Osteoblast (primary cell): ENCODE measurements at regions not wholly inside any gene's neighbourhood (a gene's known extent, or its start where the extent isn't known, plus 50 kb on each side); places are given as distances from the start of the nearest gene placed in this dataset.

Experiments
- DNase-seq: peaks from one replicate; pipeline ENCODE4 v3.0.0; 2011; ENCODE audit warnings: low spot score, mixed read lengths; ENCODE audit not compliant: insufficient read length; ENCODE audit errors: missing footprints
- H2AFZ ChIP-seq: 2 replicates; pipeline ENCODE4 v1.6.0; 2011; ENCODE audit warnings: mild to moderate bottlenecking, low read length
- H3K27ac ChIP-seq: 2 replicates; pipeline ENCODE4 v1.5.1; 2011; ENCODE audit warnings: mild to moderate bottlenecking, low read depth, low read length, moderate library complexity
- H3K27me3 ChIP-seq: 2 replicates; pipeline ENCODE4 v1.6.0; 2012; ENCODE audit warnings: mild to moderate bottlenecking, control low read depth, inconsistent platforms, low read length, moderate library complexity; ENCODE audit not compliant: insufficient read depth
- H3K36me3 ChIP-seq: 2 replicates; pipeline ENCODE4 v1.5.1; 2011; ENCODE audit warnings: mild to moderate bottlenecking, low read length, control low read depth, moderate library complexity; ENCODE audit not compliant: insufficient read depth
- H3K4me1 ChIP-seq: 2 replicates; pipeline ENCODE4 v1.5.1; 2011; ENCODE audit warnings: mild to moderate bottlenecking, low read length, control low read depth, moderate library complexity; ENCODE audit not compliant: insufficient read depth
- H3K4me2 ChIP-seq: 2 replicates; pipeline ENCODE4 v1.6.0; 2011; ENCODE audit warnings: mild to moderate bottlenecking, low read length; ENCODE audit not compliant: insufficient read depth
- H3K4me3 ChIP-seq: fragments of 200-600 bp; sonication (generic); 3 replicates; pipeline ENCODE4 v1.5.1; 2012; ENCODE audit warnings: mild to moderate bottlenecking, low read length, inconsistent platforms; ENCODE audit not compliant: insufficient read depth
- H3K79me2 ChIP-seq: 2 replicates; pipeline ENCODE4 v1.6.0; 2012; ENCODE audit warnings: mild to moderate bottlenecking, low read length, control low read depth, inconsistent platforms; ENCODE audit not compliant: insufficient read depth
- H3K9me3 ChIP-seq: 2 replicates; pipeline ENCODE4 v1.5.1; 2011; ENCODE audit warnings: low read depth, low read length, control low read depth
- H4K20me1 ChIP-seq: 2 replicates; pipeline ENCODE4 v1.6.0; 2012; ENCODE audit warnings: mild to moderate bottlenecking, low read length, control low read depth; ENCODE audit not compliant: insufficient read depth
- CTCF ChIP-seq: IDR thresholded peaks from 2 replicates; pipeline ENCODE4 v1.5.1; 2011; ENCODE audit warnings: mild to moderate bottlenecking, low read depth, low read length, moderate library complexity; ENCODE audit errors: extremely low read depth

- H3K9me3 ChIP-seq: no peaks in the 10 kb centered on the region
- peaks cover 33% of the 10 kb centered on the region for H3K27me3 ChIP-seq
- no peak for DNase-seq
- no peak overlapping the region for H3K4me2 ChIP-seq
- no peak for TF ChIP-seq CTCF
- no peaks in the 10 kb centered on the region for H3K36me3 ChIP-seq
- no peak overlapping the region for H2AFZ ChIP-seq
- no peaks in the 10 kb centered on the region for H4K20me1 ChIP-seq
- no peaks in the 10 kb centered on the region for H3K79me2 ChIP-seq
- no peak overlapping the region for H3K4me3 ChIP-seq
- H3K27ac ChIP-seq: no peak overlapping the region
- no peaks in the 10 kb centered on the region for H3K4me1 ChIP-seq
Observed at GRCh38 chrX:40422021-40422420, 158.7 kb upstream of the ATP6AP2 start.

GRCh38 chrX:40420899-40421729 is 159.7 kb upstream of the ATP6AP2 start:
- no peak for DNase-seq
- no peaks in the 10 kb centered on the region for H3K4me1 ChIP-seq
- H3K4me2 ChIP-seq: no peak overlapping the region
- no peak for TF ChIP-seq CTCF
- no peak overlapping the region for H3K27ac ChIP-seq
- H3K9me3 ChIP-seq: no peaks in the 10 kb centered on the region
- no peaks in the 10 kb centered on the region for H4K20me1 ChIP-seq
- no peak overlapping the region for H2AFZ ChIP-seq
- no peaks in the 10 kb centered on the region for H3K79me2 ChIP-seq
- no peaks in the 10 kb centered on the region for H3K36me3 ChIP-seq
- peaks cover 33% of the 10 kb centered on the region for H3K27me3 ChIP-seq
- H3K4me3 ChIP-seq: no peak overlapping the region

DNA sequence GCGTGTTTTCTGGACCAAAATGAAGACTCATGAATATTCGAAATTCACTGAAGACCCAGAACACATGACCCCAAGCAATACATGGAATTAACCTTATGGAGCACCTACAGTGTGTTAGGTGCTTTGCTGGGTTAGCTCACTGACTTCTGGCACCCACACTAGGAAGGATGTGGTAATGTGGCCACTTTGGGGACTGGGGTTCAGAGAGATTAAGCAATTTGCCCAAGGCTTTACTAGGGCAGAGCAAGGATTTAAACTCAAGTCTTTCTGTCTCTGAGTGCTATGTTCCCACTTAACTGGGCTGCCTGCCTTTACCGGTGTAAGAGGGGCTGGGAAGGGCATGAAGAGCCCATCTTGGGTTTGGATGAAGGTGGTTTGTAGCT is 162.0 kb upstream of the ATP6AP2 start:
- no peaks in the 10 kb centered on the region for H3K4me1 ChIP-seq
- no peak for TF ChIP-seq CTCF
- H3K79me2 ChIP-seq: no peaks in the 10 kb centered on the region
- no peak for DNase-seq
- no peaks in the 10 kb centered on the region for H3K36me3 ChIP-seq
- H2AFZ ChIP-seq: no peak overlapping the region
- H3K4me3 ChIP-seq: no peak overlapping the region
- H3K27me3 ChIP-seq: peaks cover 42% of the 10 kb centered on the region
- H3K27ac ChIP-seq: no peak overlapping the region
- H3K9me3 ChIP-seq: no peaks in the 10 kb centered on the region
- no peak overlapping the region for H3K4me2 ChIP-seq
- H4K20me1 ChIP-seq: no peaks in the 10 kb centered on the region

- no peak for DNase-seq
- H3K79me2 ChIP-seq: no peaks in the 10 kb centered on the region
- H3K27ac ChIP-seq: no peak overlapping the region
- H3K36me3 ChIP-seq: no peaks in the 10 kb centered on the region
- no peaks in the 10 kb centered on the region for H3K9me3 ChIP-seq
- no peak overlapping the region for H2AFZ ChIP-seq
- H3K4me2 ChIP-seq: no peak overlapping the region
- TF ChIP-seq CTCF: no peak
- peaks cover 42% of the 10 kb centered on the region for H3K27me3 ChIP-seq
- no peak overlapping the region for H3K4me3 ChIP-seq
- H4K20me1 ChIP-seq: no peaks in the 10 kb centered on the region
- no peaks in the 10 kb centered on the region for H3K4me1 ChIP-seq
Observed at GRCh38 chrX:40418146-40418812, 162.5 kb upstream of the ATP6AP2 start.
